GM12892 (cell line): ENCODE measurements at regions not wholly inside any gene's neighbourhood (a gene's known extent, or its start where the extent isn't known, plus 50 kb on each side); places are given as distances from the start of the nearest gene placed in this dataset.
"Not testable (repeated sequence)": the region's sequence is repeated elsewhere in the genome, so short reads cannot be mapped to it uniquely, and the experiment has no call there.

Experiments
- DNase-seq: peaks from one replicate; pipeline ENCODE4 v3.0.0; 2011; ENCODE audit not compliant: insufficient read length
- FAIRE-seq: peaks from 2 replicates; lab custom pipeline; 2011; peaks lifted over from hg19 to GRCh38; lab: Jason Lieb, UNC
- POLR2A ChIP-seq: IDR thresholded peaks from 2 replicates; pipeline ENCODE4 v1.6.1; 2011; ENCODE audit warnings: low read depth, low read length, control low read depth
- POLR2AphosphoS5 ChIP-seq: IDR thresholded peaks from 2 replicates; pipeline ENCODE4 v1.6.1; 2011; ENCODE audit warnings: low read depth, low read length, control low read depth
- TAF1 ChIP-seq: IDR thresholded peaks from 2 replicates; pipeline ENCODE4 v1.6.1; 2011; ENCODE audit warnings: low read depth, mild to moderate bottlenecking, control low read depth, low read length, borderline replicate concordance

DNA sequence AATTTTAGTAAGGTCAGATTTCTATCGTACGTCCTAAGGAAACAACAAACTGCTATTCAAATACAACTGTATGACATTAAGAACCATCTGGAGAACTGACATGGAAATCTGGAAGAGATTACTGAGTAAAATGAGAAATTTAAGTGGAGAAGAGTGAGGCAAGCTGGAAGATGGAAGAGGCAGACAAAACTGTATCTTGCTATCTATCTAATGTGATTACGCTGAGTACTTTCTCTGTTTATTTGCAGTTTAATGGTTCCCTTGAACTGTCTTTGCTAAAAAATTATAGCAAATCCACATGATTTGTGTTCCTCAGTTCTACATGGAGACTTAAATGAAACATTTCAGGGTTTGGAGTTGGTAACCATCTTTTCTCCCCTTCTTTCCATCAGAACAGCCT is 927.1 kb upstream of the MBL2 start:
- DNase-seq (no peak), FAIRE-seq (no peak)
- TF ChIP-seq TAF1: no peak
- TF ChIP-seq POLR2AphosphoS5: no peak
- TF ChIP-seq POLR2A: no peak

DNA sequence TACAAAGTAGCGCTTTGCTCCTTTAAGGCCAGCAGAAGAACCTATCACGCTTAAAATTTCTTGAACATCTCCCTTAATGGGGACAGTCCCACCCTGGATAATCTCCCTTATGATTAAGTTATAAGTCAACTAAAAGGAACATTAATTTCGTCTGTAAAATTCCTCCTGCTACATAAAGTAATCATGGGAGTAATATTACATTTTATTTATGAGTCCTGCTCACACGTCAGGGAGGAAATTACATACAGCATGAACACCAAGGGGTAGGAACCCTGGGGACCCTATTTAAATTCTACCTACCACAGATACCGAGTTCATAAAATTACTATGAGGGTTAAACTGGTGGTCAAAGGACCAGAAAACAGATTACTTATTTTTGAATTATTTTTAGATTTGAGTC is 926.6 kb upstream of the MBL2 start:
- no peak for FAIRE-seq

GRCh38 chr10:53697038-53697437 is 924.5 kb upstream of the MBL2 start:
- FAIRE-seq (no peak), DNase-seq (no peak)
- TF ChIP-seq POLR2A (no peak), TAF1 (no peak), POLR2AphosphoS5 (no peak)

More for the DNA sequence above, 926.6 kb upstream of the MBL2 start:
- no peak for DNase-seq
- no peak for TF ChIP-seq TAF1
- TF ChIP-seq POLR2AphosphoS5: no peak
- no peak for TF ChIP-seq POLR2A

- TF ChIP-seq POLR2AphosphoS5 (no peak), TAF1 (no peak), POLR2A (no peak)
- FAIRE-seq: no peak
- no peak for DNase-seq
Measured at GRCh38 chr10:53690524-53691240, 918.1 kb upstream of the MBL2 start.

- DNase-seq (no peak), FAIRE-seq (no peak)
- TF ChIP-seq TAF1 (no peak), POLR2A (no peak), POLR2AphosphoS5 (no peak)
Measured at GRCh38 chr10:53687800-53688199, 915.2 kb upstream of the MBL2 start.

GRCh38 chr10:53682885-53683284 is 910.3 kb upstream of the MBL2 start:
- no peak for FAIRE-seq
- TF ChIP-seq POLR2A: no peak
- no peak for TF ChIP-seq TAF1
- TF ChIP-seq POLR2AphosphoS5: no peak
- DNase-seq: no peak

DNA sequence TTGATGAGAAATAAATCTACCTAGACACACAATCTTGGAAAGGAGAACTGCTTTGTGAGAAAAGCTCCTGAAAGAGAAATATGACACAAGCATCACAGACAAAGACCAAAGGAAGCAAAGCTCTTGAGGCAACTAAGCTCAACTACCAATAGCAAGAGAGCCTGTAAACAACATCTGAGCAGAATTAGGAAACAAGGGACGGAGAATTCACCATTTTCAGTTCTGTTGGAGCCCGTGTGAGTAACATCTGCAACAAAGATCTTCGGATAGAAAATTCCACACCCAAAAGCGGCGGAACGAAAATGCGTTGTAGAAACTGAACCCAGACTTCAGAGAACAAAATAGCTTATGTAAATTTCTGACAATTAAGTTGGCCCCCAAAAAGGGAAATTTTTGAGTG is 909.9 kb upstream of the MBL2 start:
- FAIRE-seq (no peak), DNase-seq (no peak)
- TF ChIP-seq POLR2A (no peak), TAF1 (no peak), POLR2AphosphoS5 (no peak)

- DNase-seq: no peak
- TF ChIP-seq TAF1 (no peak), POLR2AphosphoS5 (no peak), POLR2A (no peak)
- no peak for FAIRE-seq
Measured at GRCh38 chr10:53679666-53680065, 907.1 kb upstream of the MBL2 start.

DNA sequence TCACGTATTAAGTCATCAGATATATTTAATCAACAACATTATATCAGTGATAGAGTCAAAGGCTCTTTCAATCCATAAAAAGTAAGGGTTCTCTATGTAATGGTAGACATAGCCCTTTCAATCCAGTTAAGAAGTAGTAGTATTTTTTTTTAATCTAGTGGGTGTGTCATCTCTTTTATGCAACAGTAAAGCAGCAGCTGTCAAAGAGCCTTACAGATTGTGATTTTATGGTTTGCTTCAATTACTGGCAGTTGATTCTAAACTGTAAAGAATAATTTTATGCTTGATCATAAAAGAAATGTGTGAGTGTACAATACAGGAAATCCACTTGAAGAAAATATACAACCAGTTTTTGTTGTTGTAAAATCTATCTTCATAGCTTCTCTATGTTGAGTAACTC is 902.6 kb upstream of the MBL2 start:
- DNase-seq (no peak), FAIRE-seq (no peak)
- TF ChIP-seq TAF1: no peak

DNA sequence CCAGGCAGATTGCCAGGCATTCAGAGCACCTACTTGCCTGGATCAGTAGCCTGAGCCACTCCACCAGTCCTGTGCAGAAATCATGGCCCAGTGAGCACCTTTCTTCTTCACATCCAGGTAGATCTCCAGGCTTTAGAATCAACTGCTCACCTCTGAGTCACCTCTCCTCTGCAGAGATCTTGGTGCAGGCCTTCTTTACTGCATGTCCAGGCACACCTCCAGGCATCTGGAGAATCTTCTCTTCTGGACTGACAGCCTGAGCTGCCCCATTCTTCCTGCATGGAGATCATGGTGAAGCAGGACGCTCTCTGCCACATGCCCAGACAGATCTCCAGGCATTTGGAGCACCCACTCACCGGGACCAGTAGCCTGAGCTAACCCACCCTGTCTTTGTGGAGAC is 894.5 kb upstream of the MBL2 start:
- DNase-seq (no peak), FAIRE-seq (no peak)
- TF ChIP-seq POLR2A (no peak), TAF1 (no peak)

- TF ChIP-seq POLR2AphosphoS5: no peak
- no peak for TF ChIP-seq POLR2A
- TF ChIP-seq TAF1: no peak
- FAIRE-seq (no peak), DNase-seq (no peak)
Measured at GRCh38 chr10:53664282-53665019, 891.9 kb upstream of the MBL2 start.

DNA sequence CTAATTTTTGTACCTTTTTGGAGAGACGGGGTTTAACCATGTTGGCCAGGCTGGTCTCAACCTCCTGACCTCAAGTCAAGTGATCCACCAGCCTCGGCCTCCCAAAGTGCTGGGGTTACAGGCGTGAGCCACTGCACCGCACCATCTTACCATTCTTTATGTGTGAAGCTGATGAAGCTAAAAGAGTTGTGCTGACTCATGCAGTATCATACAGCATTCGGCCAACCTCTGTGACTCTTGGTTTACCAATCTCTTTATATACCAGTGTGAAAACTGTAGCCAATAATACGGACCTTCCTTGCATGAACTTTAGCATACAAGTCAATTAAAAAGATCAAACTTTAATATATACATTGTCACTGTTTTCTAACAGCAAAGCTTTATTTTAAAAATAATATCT is 878.2 kb upstream of the MBL2 start:
- TF ChIP-seq TAF1 (no peak), POLR2AphosphoS5 (no peak), POLR2A (no peak)
- no peak for FAIRE-seq

GRCh38 chr10:53647221-53647620 is 874.6 kb upstream of the MBL2 start:
- FAIRE-seq, DNase-seq: not testable (repeated sequence)

More for the DNA sequence above, 878.2 kb upstream of the MBL2 start:
- DNase-seq: no peak
